Large intestine (tissue), 3 donors: ENCODE measurements at regions not wholly inside any gene's neighbourhood (a gene's known extent, or its start where the extent isn't known, plus 50 kb on each side); places are given as distances from the start of the nearest gene placed in this dataset.
A peak's percentile ranks its signal among the peaks of the same experiment; 100 is the strongest.

ENCODE experiments used
- DNase-seq, 2 donors: peaks; one replicate each; pipeline versions ENCODE4 v3.0.0 to v3.0.0-alpha.2; 2013
- H3K27ac ChIP-seq: one replicate; pipeline ENCODE4 v1.5.1; 2013; ENCODE audit warnings: low read length
- H3K27me3 ChIP-seq: 2 replicates; pipeline ENCODE4 v1.6.1; 2013; ENCODE audit warnings: low read length; ENCODE audit not compliant: control insufficient read depth, insufficient read depth
- H3K36me3 ChIP-seq: 2 replicates; pipeline ENCODE4 v1.6.1; 2013; ENCODE audit warnings: low read length; ENCODE audit not compliant: control insufficient read depth, insufficient read depth
- H3K4me1 ChIP-seq: one replicate; pipeline ENCODE4 v1.6.1; 2013; ENCODE audit warnings: low read length; ENCODE audit not compliant: control insufficient read depth, insufficient read depth
- H3K4me3 ChIP-seq: one replicate; pipeline ENCODE4 v1.5.1; 2013; ENCODE audit warnings: low read length
- H3K9me3 ChIP-seq: one replicate; pipeline ENCODE4 v1.6.1; 2013; ENCODE audit warnings: mild to moderate bottlenecking, low read depth, low read length, moderate library complexity; ENCODE audit not compliant: control insufficient read depth
- WGBS: methylation state at CpG from one replicate; pipeline ENCODE4 v1.1.5; 2013; ENCODE audit warnings: low lambda C conversion rate; ENCODE audit not compliant: insufficient coverage; 5-methylcytosine and 5-hydroxymethylcytosine counted together

DNA sequence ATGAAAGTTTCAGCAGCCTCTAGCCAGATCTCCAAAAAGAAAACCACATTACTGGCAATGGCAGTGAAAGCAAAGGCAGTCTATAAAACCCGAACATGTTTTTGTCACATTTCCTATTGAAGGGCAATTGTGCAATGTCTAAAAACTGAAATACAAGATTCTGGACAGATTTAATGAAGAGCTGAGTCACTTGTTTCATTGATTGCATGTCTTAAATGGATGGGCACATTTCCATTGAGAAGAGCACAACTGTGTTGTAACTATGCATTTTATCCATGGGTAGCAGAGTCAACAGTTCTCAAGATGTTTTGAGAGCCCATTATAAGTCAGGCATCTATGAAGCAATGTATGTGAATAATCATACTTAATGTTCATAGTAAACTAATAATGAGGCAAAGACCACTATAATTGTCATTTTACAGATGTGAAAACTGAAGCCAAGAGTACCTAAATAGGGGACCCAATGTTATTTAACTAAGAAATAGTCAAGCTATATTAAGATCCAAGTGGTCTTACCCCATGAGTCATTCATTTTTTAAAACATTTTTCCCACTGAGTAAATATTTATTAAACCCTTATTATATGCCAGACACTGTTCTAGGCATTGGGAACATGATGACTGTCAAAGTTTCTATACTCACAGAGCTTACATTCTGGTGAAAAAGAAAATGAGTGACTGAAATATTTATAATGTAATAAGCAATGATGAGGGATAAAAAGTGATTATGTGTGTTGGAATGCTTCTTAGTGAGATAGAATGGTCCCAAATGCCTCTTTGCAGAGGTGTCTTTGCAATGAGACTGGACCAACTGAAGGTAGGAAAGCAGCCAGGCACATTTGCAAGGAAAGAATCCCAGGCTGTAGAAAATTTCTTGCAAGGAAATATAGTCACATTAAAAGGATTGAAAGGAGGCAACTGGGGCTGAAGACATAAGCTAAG lies 818.9 kb upstream of the ACVR2A start:
- 86% methylated on average over 1 of the region's 1 CpG for WGBS
- H3K36me3 ChIP-seq = no peaks in the 10 kb centered on the region
- no peak overlapping the region for H3K27ac ChIP-seq

GRCh38 chr2:147019311-147019710 lies 825.5 kb upstream of the ACVR2A start:
- DNase-seq = no peak
- WGBS = no CpG with 5 or more reads among the region's 3 CpGs
- no peaks in the 10 kb centered on the region for H3K27me3 ChIP-seq
- H3K9me3 ChIP-seq = peaks cover 3% of the 10 kb centered on the region
- no peak overlapping the region for H3K27ac ChIP-seq
- peaks cover 16% of the 10 kb centered on the region for H3K4me1 ChIP-seq
- H3K36me3 ChIP-seq = no peaks in the 10 kb centered on the region
- no peak overlapping the region for H3K4me3 ChIP-seq

More for the DNA sequence above, 818.9 kb upstream of the ACVR2A start:
- no peak for DNase-seq
- no peak overlapping the region for H3K4me3 ChIP-seq
- peaks cover 15% of the 10 kb centered on the region for H3K4me1 ChIP-seq
- peaks cover 3% of the 10 kb centered on the region for H3K9me3 ChIP-seq
- H3K27me3 ChIP-seq = no peaks in the 10 kb centered on the region

DNA sequence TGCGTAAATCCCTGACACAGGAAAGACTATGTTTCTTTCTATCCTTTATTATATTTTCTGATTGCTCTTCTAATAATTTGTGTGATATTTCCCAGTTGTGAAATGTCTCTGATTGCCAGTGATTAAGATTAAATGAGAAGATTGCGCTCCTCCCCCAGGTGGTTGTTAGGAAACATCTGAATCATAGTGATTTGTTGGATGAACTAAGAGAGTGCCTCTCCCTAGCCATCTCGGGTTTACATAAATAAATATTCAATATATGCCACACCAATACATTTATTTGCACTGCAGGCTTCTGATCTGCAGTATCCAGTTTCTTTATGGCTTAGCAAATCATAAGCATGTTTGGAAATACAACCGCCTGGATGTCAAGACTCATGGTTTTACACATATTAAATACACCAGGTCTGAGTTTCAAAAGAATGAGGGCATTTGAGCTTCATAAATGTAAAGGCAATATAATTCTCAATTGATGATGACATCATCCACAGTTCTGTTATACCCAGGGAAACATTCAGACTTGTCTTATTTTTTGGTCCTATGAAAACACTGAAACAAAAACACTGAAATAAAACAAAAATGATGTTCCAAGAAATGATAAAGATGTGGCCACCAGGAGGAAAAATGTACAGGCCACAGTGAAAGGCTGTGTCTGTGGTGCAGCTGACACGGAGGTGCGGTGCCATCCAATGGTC lies 826.7 kb upstream of the ACVR2A start:
- H3K27me3 ChIP-seq = no peaks in the 10 kb centered on the region

GRCh38 chr2:147016181-147016580 lies 828.6 kb upstream of the ACVR2A start:
- Histone ChIP-seq H3K4me3 (no peak overlapping the region), H3K36me3 (no peaks in the 10 kb centered on the region), H3K27me3 (no peaks in the 10 kb centered on the region), H3K27ac (peak overlapping the region; percentile 16), H3K4me1 (peaks cover 16% of the 10 kb centered on the region), H3K9me3 (no peaks in the 10 kb centered on the region)
- no peak for DNase-seq
- no CpG with 5 or more reads among the region's 1 CpG for WGBS

More for the DNA sequence above, 826.7 kb upstream of the ACVR2A start:
- Histone ChIP-seq H3K4me1 (peaks cover 16% of the 10 kb centered on the region), H3K9me3 (peaks cover 3% of the 10 kb centered on the region), H3K27ac (no peak overlapping the region), H3K36me3 (no peaks in the 10 kb centered on the region), H3K4me3 (no peak overlapping the region)
- DNase-seq = no peak
- WGBS = 100% methylated on average over 1 of the region's 6 CpGs

DNA sequence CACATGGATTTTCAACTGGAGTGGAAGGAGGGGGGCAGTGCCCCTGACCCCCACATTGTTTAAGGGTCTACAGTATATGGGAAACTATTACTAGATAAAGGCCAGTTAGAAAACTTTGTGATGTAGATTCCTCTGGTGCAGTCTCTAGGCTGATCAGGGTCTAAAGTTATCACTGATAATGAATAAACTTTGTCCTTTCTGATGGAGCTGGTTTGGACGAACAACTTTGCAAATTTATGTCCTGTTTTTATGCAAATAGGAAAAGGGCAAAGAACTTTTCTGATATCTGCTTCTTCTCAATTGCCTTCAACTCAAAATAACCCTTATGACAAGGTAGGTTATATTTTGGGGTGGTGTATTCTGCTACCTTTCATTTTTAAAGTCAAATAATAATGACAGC lies 829.2 kb upstream of the ACVR2A start:
- no peak overlapping the region for H3K4me3 ChIP-seq
- peaks cover 16% of the 10 kb centered on the region for H3K4me1 ChIP-seq
- H3K27ac ChIP-seq = peak overlapping the region; percentile 27
- DNase-seq = peak in 1 of 2 donors; percentile 73
- no peaks in the 10 kb centered on the region for H3K36me3 ChIP-seq
- H3K9me3 ChIP-seq = no peaks in the 10 kb centered on the region
- 20% methylated on average over 1 of the region's 1 CpG for WGBS
- H3K27me3 ChIP-seq = no peaks in the 10 kb centered on the region

- H3K9me3 ChIP-seq = no peaks in the 10 kb centered on the region
- no peak for DNase-seq
- no peaks in the 10 kb centered on the region for H3K27me3 ChIP-seq
- no peaks in the 10 kb centered on the region for H3K36me3 ChIP-seq
- H3K4me1 ChIP-seq = peaks cover 16% of the 10 kb centered on the region
- no peak overlapping the region for H3K27ac ChIP-seq
- no peak overlapping the region for H3K4me3 ChIP-seq
Observed at GRCh38 chr2:147013696-147014392, 831.0 kb upstream of the ACVR2A start.

DNA sequence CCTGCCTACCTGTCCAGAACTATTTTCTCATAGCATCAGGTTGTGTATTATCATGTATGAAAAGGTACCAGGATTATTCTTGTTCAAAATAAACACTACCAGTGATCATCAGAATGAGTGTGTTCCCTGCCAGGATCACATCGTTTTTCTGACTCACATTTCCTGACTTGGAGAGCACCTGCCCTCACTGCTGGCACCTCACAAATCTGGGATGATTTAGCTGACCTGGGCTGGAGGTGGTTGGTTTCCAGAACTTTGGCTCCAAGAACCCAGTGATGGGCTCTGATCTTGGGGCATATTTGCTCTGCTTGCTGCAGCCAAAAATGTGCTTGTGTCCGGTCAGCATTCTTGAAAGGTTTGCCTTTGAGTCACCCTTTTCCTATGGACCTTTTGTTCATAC lies 836.3 kb upstream of the ACVR2A start:
- no peak for DNase-seq
- no peak overlapping the region for H3K4me3 ChIP-seq
- no peaks in the 10 kb centered on the region for H3K27me3 ChIP-seq
- no peaks in the 10 kb centered on the region for H3K4me1 ChIP-seq
- no CpG with 5 or more reads among the region's 2 CpGs for WGBS
- no peaks in the 10 kb centered on the region for H3K36me3 ChIP-seq
- H3K9me3 ChIP-seq = no peaks in the 10 kb centered on the region
- H3K27ac ChIP-seq = no peak overlapping the region

DNA sequence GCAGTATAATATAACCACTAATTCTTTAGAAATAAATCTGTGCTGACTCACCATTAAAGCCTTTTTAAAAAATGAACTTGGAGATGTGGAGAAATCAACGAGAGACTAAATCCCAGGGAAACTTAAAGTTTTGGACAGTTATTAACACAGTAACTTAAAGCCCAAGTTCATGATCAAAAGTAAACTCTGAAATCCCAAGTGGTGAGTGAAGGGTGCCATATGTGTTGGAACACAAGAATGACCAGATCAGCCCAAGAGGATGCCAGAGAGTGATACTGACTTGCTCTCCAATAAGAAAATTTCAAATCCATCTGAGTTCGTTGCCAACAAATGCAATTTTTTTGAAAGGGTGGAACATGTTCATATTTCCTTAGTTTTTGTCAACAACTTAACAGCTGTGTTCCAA lies 838.1 kb upstream of the ACVR2A start:
- no peak overlapping the region for H3K4me3 ChIP-seq
- H3K27ac ChIP-seq = no peak overlapping the region
- H3K4me1 ChIP-seq = no peaks in the 10 kb centered on the region
- WGBS = 100% methylated on average over 1 of the region's 2 CpGs
- H3K27me3 ChIP-seq = no peaks in the 10 kb centered on the region
- H3K36me3 ChIP-seq = no peaks in the 10 kb centered on the region
- no peak for DNase-seq
- H3K9me3 ChIP-seq = no peaks in the 10 kb centered on the region

DNA sequence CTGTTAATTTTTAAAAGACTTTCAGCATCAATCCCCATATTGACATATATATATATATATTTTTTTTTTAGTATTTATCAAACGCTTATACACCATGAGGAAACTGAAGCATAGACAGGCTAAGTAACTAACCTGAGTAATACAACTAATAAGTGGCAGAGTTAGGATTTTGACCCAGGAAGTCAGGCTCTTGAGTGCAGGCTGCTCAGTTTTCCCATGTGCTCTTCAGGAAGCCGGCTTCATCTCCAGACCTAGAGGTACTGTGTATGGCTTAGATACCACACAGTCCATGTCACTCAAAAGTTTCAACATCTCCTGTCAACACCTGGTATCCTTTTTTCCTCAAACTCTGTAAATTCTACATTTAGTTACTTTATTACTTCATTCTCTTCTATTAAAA lies 841.7 kb upstream of the ACVR2A start:
- no peaks in the 10 kb centered on the region for H3K27me3 ChIP-seq
- DNase-seq = peak; percentile 7 to 54
- no peaks in the 10 kb centered on the region for H3K4me1 ChIP-seq
- 80% methylated on average over 1 of the region's 2 CpGs for WGBS
- no peaks in the 10 kb centered on the region for H3K36me3 ChIP-seq
- no peaks in the 10 kb centered on the region for H3K9me3 ChIP-seq
- H3K4me3 ChIP-seq = no peak overlapping the region
- no peak overlapping the region for H3K27ac ChIP-seq

GRCh38 chr2:147002256-147002655 lies 842.6 kb upstream of the ACVR2A start:
- Histone ChIP-seq H3K4me3 (no peak overlapping the region), H3K9me3 (no peaks in the 10 kb centered on the region), H3K27ac (no peak overlapping the region), H3K36me3 (no peaks in the 10 kb centered on the region), H3K27me3 (no peaks in the 10 kb centered on the region), H3K4me1 (no peaks in the 10 kb centered on the region)
- no peak for DNase-seq
- no CpG with 5 or more reads among the region's 1 CpG for WGBS
